ENCODE measurements at regions not wholly inside any gene's neighbourhood (a gene's known extent, or its start where the extent isn't known, plus 50 kb on each side); places are given as distances from the start of the nearest gene placed in this dataset.

GRCh38 chr22:46067159-46068111 is 82.9 kb upstream of the PPARA start:
- H3K9me1 ChIP-seq (ENCODE audit: control insufficient read depth, extremely low read depth, insufficient read depth, low read length): peaks cover 2% of the 10 kb centered on the region
- TF ChIP-seq EZH2 (IDR thresholded peaks at IDR 0.05; ENCODE audit: low read length) (no peak), CTCF (optimal IDR thresholded peaks at IDR 0.05 in 1 of 3, IDR thresholded peaks at IDR 0.05 in 1 of 3, conservative IDR thresholded peaks at IDR 0.05 in 1 of 3; ENCODE audit: extremely low read depth in 1 of 3, insufficient read depth in 2 of 3, low read length in 3 of 3) (no peak)
- H3K4me2 ChIP-seq (ENCODE audit: control insufficient read depth, extremely low read depth, insufficient read depth, low read depth, low read length): peak overlapping the region; percentile 100
- H3K9ac ChIP-seq (ENCODE audit: control insufficient read depth, extremely low read depth, insufficient read depth, low read length): peak overlapping the region; percentile 95
- peak; percentile 63 for FAIRE-seq
- peaks cover 84% of the 10 kb centered on the region for H3K79me2 ChIP-seq (ENCODE audit: control insufficient read depth, insufficient read depth, low read length)
- dilution Hi-C loops (cut with MboI; ENCODE audit: extremely low pct_ligation_motif_present, low sequenced_read_pairs): no loop called here
- no peak for DNase-seq (ENCODE audit: low read depth, low spot score)
- peaks cover 2 to 3% of the 10 kb centered on the region in 2 experiments for H3K36me3 ChIP-seq (ENCODE audit: control insufficient read depth in 2 of 2, extremely low read depth in 1 of 2, insufficient read depth in 2 of 2, low read length in 2 of 2)
- H3K4me3 ChIP-seq (ENCODE audit: control insufficient read depth in 2 of 3, extremely low read depth in 1 of 3, insufficient read depth in 2 of 3, low read depth in 1 of 3, low read length in 3 of 3): peak overlapping the region; percentile 31 to 77 (median 54)
- H3K27ac ChIP-seq (ENCODE audit: control insufficient read depth, insufficient read depth, low read length): peak overlapping the region; percentile 98
- H4K20me1 ChIP-seq (ENCODE audit: control insufficient read depth, extremely low read depth, insufficient read depth, low read length): no peaks in the 10 kb centered on the region
- H3K4me1 ChIP-seq (ENCODE audit: control insufficient read depth, extremely low read depth, insufficient read depth, low read length): peaks cover 40% of the 10 kb centered on the region
- H2AFZ ChIP-seq (ENCODE audit: control insufficient read depth, low read length): no peak overlapping the region
- H3K27me3 ChIP-seq (ENCODE audit: control insufficient read depth, extremely low read depth, insufficient read depth, low read length): no peaks in the 10 kb centered on the region
- H3K9me3 ChIP-seq (ENCODE audit: control insufficient read depth, low read depth, low read length): no peaks in the 10 kb centered on the region

- Histone ChIP-seq H3K27ac (ENCODE audit: control insufficient read depth, insufficient read depth, low read length) (peak overlapping the region; percentile 98), H3K9ac (ENCODE audit: control insufficient read depth, extremely low read depth, insufficient read depth, low read length) (peak overlapping the region; percentile 95), H3K27me3 (ENCODE audit: control insufficient read depth, extremely low read depth, insufficient read depth, low read length) (no peaks in the 10 kb centered on the region), H3K36me3 (ENCODE audit: control insufficient read depth in 2 of 2, extremely low read depth in 1 of 2, insufficient read depth in 2 of 2, low read length in 2 of 2) (peaks cover 4 to 7% of the 10 kb centered on the region in 2 experiments), H3K9me1 (ENCODE audit: control insufficient read depth, extremely low read depth, insufficient read depth, low read length) (peaks cover 2% of the 10 kb centered on the region), H3K4me2 (ENCODE audit: control insufficient read depth, extremely low read depth, insufficient read depth, low read depth, low read length) (peak overlapping the region; percentile 100), H3K4me1 (ENCODE audit: control insufficient read depth, extremely low read depth, insufficient read depth, low read length) (peaks cover 33% of the 10 kb centered on the region), H4K20me1 (ENCODE audit: control insufficient read depth, extremely low read depth, insufficient read depth, low read length) (no peaks in the 10 kb centered on the region), H2AFZ (ENCODE audit: control insufficient read depth, low read length) (no peak overlapping the region), H3K4me3 (ENCODE audit: control insufficient read depth in 2 of 3, extremely low read depth in 1 of 3, insufficient read depth in 2 of 3, low read depth in 1 of 3, low read length in 3 of 3) (peak overlapping the region in 2 of 3 experiments; percentile 54 to 71), H3K79me2 (ENCODE audit: control insufficient read depth, insufficient read depth, low read length) (peaks cover 84% of the 10 kb centered on the region), H3K9me3 (ENCODE audit: control insufficient read depth, low read depth, low read length) (no peaks in the 10 kb centered on the region)
- no peak for FAIRE-seq
- dilution Hi-C loops (cut with MboI; ENCODE audit: extremely low pct_ligation_motif_present, low sequenced_read_pairs): no loop called here
- TF ChIP-seq CTCF (optimal IDR thresholded peaks at IDR 0.05 in 1 of 3, IDR thresholded peaks at IDR 0.05 in 1 of 3, conservative IDR thresholded peaks at IDR 0.05 in 1 of 3; ENCODE audit: extremely low read depth in 1 of 3, insufficient read depth in 2 of 3, low read length in 3 of 3) (no peak), EZH2 (IDR thresholded peaks at IDR 0.05; ENCODE audit: low read length) (no peak)
- DNase-seq (ENCODE audit: low read depth, low spot score): no peak
Measured at GRCh38 chr22:46068181-46068592, 82.1 kb upstream of the PPARA start.
